ENCODE measurements at regions not wholly inside any gene's neighbourhood (a gene's known extent, or its start where the extent isn't known, plus 50 kb on each side); places are given as distances from the start of the nearest gene placed in this dataset.

DNA sequence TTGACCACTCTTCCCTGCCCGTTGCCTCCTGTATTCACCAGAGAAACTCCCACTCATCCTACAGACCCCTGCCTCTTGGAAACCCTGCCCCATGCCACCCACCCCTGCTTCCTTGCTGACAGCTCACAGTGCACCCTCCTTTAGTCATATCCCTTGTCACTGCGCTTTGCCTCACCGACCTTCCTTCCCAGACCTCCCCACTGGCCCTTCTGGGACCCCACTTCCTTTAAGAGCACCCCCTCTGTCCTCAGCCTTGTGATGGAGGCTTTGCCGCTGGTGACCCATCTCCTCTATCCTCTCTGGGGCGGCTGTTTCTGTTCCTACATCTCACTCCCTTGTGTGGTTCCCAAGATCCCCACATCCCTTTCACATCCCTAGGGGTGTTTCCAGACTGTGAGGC lies 92.8 kb upstream of the ZMIZ1 start:
- H3K27ac ChIP-seq: no peak overlapping the region
- DNase-seq (ENCODE audit: low spot score): no peak
- TF ChIP-seq, protein P1, sequence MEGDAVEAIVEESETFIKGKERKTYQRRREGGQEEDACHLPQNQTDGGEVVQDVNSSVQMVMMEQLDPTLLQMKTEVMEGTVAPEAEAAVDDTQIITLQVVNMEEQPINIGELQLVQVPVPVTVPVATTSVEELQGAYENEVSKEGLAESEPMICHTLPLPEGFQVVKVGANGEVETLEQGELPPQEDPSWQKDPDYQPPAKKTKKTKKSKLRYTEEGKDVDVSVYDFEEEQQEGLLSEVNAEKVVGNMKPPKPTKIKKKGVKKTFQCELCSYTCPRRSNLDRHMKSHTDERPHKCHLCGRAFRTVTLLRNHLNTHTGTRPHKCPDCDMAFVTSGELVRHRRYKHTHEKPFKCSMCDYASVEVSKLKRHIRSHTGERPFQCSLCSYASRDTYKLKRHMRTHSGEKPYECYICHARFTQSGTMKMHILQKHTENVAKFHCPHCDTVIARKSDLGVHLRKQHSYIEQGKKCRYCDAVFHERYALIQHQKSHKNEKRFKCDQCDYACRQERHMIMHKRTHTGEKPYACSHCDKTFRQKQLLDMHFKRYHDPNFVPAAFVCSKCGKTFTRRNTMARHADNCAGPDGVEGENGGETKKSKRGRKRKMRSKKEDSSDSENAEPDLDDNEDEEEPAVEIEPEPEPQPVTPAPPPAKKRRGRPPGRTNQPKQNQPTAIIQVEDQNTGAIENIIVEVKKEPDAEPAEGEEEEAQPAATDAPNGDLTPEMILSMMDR (IDR thresholded peaks at IDR 0.05): no peak
- no peak overlapping the region for H3K4me3 ChIP-seq

DNA sequence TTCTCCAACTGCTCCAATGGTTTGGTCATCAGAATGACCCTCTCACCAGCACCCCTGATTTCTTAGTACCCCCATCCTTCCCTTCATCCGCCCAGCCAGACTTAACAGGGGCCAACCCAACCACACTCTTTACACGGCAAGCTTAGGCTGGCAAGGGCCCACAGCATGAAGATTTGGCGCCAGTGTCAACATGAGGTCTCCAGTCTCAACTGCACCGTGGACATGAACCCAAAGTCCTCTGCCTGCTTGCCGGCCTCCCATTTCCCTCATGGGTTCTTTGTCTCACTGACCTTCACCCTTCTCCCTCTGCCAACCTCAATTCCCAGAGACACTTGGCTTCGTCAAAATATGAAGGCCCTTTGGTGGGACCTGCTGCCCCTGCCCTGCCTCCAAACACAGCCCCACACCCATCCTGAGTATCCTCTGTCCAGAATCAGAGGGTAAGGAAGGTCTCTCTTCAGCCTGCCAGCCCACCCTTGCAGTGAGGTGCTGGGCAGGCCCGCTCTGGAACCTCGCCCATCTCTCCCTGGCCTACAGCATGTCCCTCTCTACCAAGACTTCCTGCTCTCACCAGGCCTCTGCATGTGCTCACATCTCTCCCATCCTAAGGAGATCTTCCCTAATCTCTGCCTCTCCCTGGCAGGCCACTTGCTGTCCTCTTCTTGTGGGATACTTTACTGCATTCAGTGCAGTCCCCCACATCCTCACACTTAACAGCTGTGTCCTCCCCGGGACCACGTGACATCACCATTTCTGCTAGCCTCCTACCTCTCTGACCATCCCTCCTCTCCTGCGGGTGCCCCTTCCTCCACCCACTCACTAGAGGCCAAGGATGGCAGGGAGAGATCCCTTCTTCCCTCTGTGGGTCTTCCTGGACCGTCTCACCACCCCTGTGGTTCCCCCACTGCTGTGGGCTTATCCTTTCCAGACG lies 91.7 kb upstream of the ZMIZ1 start:
- TF ChIP-seq, protein P1 (IDR thresholded peaks at IDR 0.05): no peak

DNA sequence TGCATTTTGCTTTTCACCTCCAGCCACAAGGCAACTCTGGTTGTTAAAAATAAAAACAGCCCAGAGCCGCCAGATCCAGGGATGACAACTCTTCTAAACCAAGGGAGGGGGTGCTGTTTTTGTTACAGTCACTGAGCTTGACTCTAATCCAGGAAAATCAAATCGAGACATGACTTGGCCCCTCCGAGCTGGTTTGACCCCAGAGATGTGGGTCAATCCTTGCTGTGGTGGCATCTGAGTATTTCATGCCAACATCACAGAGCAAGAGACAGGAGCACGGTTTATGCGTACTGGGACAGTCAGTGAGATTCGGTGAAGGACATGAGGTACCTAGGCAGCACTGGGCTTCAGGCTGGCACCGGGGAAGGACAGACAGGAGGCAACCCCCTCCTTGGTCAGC lies 88.8 kb upstream of the ZMIZ1 start:
- Histone ChIP-seq H3K27ac (no peak overlapping the region), H3K4me3 (no peak overlapping the region)
- no peak for DNase-seq (ENCODE audit: low spot score)
- TF ChIP-seq, protein P1 (IDR thresholded peaks at IDR 0.05): no peak

More for the DNA sequence above, 91.7 kb upstream of the ZMIZ1 start:
- DNase-seq (ENCODE audit: low spot score): no peak
- peak overlapping the region in 1 of 2 donors; percentile 42 for H3K27ac ChIP-seq
- H3K4me3 ChIP-seq: no peak overlapping the region

DNA sequence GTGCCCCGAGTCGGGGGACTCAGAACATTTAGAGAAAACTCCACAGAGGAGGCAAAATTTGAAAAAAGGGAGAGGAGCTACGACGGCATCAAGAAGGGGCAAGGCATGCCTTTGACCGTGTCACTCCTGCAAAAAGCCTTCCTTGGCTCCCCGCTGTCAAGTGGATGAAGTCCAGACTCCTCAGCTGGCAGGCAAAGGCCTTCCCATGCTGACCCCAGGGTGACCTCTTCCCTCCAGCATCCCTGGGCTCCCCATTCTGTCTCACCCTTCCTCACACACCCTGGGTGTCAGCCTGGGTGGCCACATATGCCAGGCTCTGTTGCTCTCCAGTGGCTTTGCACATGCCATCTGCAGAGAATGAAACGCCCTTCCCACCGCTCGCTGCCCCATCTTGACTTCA lies 88.4 kb upstream of the ZMIZ1 start:
- TF ChIP-seq, protein P1 (IDR thresholded peaks at IDR 0.05): no peak
- no peak overlapping the region for H3K4me3 ChIP-seq
- no peak for DNase-seq (ENCODE audit: low spot score)
- H3K27ac ChIP-seq: no peak overlapping the region

DNA sequence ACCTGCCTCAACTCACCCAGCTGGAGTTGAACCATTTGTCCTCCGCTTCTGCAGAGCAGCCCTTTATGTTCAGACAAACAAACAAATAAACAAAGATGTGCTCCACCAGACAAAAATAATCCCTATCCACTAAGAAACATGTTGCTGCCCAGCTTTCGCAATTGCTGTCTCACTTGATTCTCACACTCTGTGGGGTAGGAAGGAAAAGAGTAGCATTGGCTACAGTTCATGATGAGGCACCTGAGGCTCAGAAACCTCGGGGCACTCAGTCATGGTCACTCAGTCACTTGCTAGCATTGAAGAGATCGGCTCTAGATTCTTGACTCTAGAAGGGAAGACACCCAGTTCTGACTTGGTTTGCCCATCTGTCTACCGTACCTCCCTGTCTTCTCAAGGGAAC lies 88.0 kb upstream of the ZMIZ1 start:
- Histone ChIP-seq H3K4me3 (no peak overlapping the region), H3K27ac (no peak overlapping the region)
- TF ChIP-seq, protein P1 (IDR thresholded peaks at IDR 0.05): no peak
- no peak for DNase-seq (ENCODE audit: low spot score)

DNA sequence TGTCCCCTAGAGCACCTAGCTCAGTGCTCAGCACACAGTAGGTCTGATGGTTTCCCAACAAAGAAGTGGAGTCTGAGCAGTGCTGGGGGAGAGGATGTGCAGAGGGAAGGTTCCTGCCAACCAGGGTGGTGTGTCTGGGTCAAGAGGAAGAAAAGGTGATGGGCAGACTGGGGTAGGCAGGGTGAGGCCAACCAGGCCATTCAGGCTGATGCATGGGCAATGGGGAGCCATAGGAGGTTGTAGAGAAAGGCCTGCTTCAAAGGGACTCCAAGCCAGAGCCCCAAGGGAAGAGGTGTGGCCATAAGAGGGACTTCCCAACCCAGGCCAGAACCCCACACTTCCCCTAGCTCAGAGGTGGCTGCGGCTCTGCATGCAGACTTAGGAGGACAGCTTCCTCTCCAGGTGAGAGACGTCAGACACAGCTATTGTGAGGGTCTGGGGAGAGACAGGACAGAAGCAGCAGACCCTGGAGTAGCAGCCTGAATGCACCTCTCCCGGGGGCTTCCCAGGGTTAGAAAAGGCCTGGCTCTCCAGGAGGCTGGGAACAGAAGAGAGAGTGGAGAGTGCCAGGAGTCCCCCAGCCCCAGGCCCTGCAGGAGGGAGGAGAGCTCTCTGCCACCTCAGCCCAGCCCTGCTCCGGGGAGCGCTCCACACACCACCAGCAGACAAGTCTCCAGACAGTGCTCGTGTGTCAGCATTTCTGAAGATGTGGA lies 87.4 kb upstream of the ZMIZ1 start:
- Histone ChIP-seq H3K4me3 (no peak overlapping the region), H3K27ac (no peak overlapping the region)
- TF ChIP-seq, protein P1 (IDR thresholded peaks at IDR 0.05): no peak
- no peak for DNase-seq (ENCODE audit: low spot score)

All from coronary artery (tissue), 2 donors.